Fibroblast of villous mesenchyme (primary cell): ENCODE measurements at regions not wholly inside any gene's neighbourhood (a gene's known extent, or its start where the extent isn't known, plus 50 kb on each side); places are given as distances from the start of the nearest gene placed in this dataset.
"Not testable (repeated sequence)": the region's sequence is repeated elsewhere in the genome, so short reads cannot be mapped to it uniquely, and the experiment has no call there.

ENCODE experiments used
- DNase-seq: peaks from one replicate; pipeline ENCODE4 v3.0.0-alpha.2; 2010; ENCODE audit warnings: low read depth
- H3K4me3 ChIP-seq: 2 replicates; pipeline ENCODE4 v1.5.1; 2011; ENCODE audit warnings: low read depth, mild to moderate bottlenecking, low read length

DNA sequence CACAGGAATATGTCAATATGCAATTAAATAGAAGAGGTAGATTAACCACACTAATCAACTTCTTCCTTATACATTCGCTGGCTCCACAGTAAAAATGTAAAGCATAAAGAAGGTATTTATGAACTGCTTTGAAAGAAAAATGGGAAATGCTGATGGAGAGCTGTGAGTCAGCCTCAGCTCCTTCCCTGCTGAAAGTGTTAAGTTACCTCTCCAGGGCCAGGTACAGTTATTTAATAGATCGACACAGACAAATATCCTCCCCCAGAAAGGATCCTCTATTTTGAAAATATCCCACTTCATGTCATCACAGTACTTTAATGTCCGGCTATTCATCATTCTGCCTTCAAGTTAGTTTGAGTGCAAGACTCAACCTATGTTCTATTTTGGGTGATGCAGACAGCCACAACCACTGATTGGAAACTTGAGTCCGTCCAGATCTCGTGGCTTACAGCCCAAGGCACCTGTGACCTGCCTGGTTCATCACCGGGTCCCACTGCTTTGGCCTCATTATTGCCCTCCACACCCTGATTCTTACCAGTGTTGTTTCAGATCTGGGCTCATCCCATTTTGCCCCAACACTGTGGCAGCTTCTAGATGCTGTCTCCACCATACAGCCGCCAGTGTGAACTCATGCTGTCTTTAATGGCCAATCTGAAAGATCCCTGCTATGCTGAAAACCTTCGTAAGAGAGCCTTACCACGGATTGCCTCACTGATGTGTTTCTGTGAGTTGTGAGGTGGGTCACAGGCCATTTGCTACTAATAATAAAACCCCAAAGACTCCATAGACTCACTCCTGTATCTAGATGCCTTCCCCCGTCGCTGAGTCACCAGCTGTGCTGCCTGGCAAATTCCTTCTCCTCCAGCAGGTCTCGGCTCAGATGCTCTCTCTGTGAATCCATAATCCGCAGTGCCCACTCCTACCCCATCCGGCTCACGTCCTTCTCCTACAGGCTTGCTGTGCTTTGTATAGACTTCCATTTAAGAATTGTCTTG lies 56.2 kb upstream of the DDAH1 start:
- H3K4me3 ChIP-seq, result not testable (repeated sequence)
- peak; percentile 86 for DNase-seq

DNA sequence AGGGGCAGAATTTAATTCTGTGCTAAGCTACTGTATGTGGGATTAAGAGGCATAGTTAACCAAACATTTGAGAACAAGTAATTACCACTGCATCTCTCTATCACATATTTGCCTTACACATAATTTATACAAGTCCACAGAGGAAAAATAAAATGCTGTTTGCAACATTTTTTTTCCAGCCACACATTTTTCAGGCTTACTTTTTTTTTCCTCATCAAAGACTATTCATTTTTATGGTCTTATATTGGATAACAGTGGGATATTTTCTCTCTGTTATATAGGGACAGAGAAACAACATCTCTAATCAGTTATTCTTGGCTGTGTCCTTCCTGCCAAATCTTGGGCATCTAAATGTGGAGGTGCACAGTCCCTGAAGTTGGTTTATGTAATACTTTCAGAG lies 57.5 kb upstream of the DDAH1 start:
- not testable (repeated sequence) for H3K4me3 ChIP-seq, DNase-seq

DNA sequence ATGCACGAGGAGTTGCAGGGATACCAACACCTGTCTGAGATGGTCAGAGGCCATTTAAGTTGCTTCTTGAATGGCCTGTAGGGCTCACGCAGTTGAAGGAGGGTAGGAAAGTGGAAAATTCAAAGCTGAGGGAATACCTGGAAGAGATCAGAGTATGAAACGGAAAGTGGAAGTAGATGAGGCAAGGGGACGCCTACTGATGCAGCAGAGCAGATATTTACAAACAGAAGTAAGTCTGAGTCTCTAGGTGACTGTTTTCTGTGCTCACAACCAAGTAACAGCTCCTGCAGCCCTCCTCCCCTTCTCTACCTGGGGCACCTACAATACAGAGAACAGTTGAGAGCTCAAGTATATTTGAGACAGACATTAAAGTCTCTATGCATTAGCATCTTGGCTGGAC lies 57.5 kb upstream of the CCN1 start:
- not testable (repeated sequence) for H3K4me3 ChIP-seq
- peak; percentile 17 for DNase-seq

DNA sequence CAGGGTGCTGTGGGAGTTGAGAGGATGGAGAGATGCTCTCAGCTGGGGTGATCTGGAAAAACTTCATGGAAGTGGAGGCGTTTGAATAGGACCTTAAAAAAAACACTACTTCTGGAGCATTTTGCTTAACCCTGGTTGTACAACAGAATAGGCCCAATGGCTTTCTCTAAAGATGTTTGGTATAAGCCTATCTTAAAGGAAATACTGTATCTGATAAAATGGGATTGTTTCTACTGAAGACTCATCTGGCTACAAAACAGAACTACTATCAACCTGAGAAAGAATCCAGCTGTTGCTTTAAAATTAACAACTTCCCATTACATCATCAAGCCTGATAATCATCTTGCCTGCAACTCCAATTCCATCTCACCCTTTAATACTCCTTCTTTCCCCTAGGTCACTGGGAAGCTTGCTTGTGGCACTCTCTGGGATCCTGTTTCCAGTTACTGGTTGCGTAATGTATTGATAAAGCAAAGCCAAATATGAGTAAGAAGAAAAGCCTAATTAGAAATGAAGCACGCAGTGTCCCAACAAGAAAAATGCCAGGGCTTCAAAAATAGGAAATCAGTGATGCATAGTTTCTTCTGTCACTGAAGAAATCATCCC lies 56.2 kb upstream of the CCN1 start:
- H3K4me3 ChIP-seq, result not testable (repeated sequence)
- DNase-seq, result peak; percentile 97

DNA sequence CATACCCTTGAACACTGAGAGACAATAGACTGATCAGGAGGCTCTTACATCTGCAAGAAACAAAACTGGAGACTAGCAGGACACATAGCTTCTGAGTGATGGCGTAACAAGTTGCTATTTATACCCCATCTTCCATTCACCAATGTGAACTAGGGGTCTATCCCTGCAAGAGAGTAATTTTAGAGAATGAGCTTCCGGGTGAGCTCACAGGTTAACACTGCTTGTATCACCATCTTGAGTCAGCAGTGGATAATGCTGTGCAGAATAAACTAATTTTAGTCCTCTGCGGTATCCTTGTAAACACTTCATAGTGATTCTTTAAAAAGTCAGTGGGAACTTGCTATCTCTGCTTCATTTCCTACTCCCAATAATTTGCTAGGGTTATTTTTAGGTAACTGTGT lies 55.0 kb upstream of the CCN1 start:
- DNase-seq, result peak; percentile 80
- H3K4me3 ChIP-seq, result not testable (repeated sequence)

GRCh38 chr1:85526216-85526615 lies 54.3 kb upstream of the CCN1 start:
- not testable (repeated sequence) for H3K4me3 ChIP-seq, DNase-seq

DNA sequence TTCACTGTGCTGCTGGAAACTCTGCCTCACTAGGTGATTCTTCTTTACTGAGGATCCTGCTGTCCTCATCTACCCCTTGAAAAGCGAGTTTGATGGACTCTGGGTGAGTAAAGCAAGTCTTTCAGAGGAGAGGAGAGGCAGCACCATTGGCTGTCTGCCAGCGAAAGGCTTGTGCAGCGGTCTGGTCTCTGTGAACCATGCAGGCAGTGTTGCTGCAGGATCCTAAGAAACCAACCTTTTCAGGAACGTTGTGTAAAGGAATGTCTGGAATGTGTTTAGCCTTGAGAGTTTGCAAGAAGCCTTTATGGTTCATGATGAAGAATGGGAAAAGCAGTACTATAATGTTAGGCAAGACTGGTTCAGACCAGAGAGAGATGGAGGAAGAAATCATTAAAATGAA lies 53.4 kb upstream of the CCN1 start:
- peak; percentile 89 for DNase-seq
- not testable (repeated sequence) for H3K4me3 ChIP-seq
